GM20431 (cell line): ENCODE measurements at regions not wholly inside any gene's neighbourhood (a gene's known extent, or its start where the extent isn't known, plus 50 kb on each side); places are given as distances from the start of the nearest gene placed in this dataset.
"Not testable (repeated sequence)": the region's sequence is repeated elsewhere in the genome, so short reads cannot be mapped to it uniquely, and the experiment has no call there.

ENCODE experiments used
- in situ Hi-C: fragments of 300-500 bp; cut with MseI, MboI; formaldehyde crosslinking; loops from one replicate; pipeline ENCODE4 v1.15.0; 2020; ENCODE audit warnings: low sequenced_read_pairs; ENCODE audit not compliant: unreplicated experiment

- in situ Hi-C loops: no loop called here
Measured at GRCh38 chr9:74096420-74096819, 400.7 kb upstream of the RORB start.

GRCh38 chr9:74100042-74100441 is 397.1 kb upstream of the RORB start:
- in situ Hi-C loops: no loop called here

GRCh38 chr9:74102148-74102547 is 395.0 kb upstream of the RORB start:
- in situ Hi-C loops: not testable (repeated sequence)

- in situ Hi-C loops: no loop called here
Measured at GRCh38 chr9:74102702-74103101, 394.4 kb upstream of the RORB start.

- in situ Hi-C loops: no loop called here
Measured at GRCh38 chr9:74107692-74108091, 389.4 kb upstream of the RORB start.

GRCh38 chr9:74115976-74116375 is 381.2 kb upstream of the RORB start:
- in situ Hi-C loops: no loop called here

DNA sequence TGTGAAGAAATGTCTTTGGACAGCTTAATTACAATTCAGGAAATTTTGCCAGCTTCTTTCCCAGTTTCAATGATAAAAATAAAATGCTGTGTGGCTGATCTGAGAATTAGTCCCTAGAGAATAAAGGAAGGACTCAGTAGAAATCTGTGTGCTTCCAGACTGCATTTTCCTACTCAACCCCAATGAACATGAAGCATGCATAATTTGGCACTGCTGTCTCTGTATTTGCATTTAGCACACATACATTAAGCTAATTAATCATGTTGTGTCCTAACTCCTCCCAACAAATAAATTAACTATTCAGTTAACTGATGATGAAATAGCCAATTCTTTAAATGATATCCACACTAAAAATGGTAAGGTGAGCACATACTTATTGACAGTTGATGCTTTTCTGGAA is 380.0 kb upstream of the RORB start:
- in situ Hi-C loops: no loop called here

- in situ Hi-C loops: no loop called here
Measured at GRCh38 chr9:74117731-74118130, 379.4 kb upstream of the RORB start.

- in situ Hi-C loops: no loop called here
Measured at GRCh38 chr9:74120061-74120460, 377.1 kb upstream of the RORB start.

- in situ Hi-C loops: no loop called here
Measured at GRCh38 chr9:74120470-74120869, 376.7 kb upstream of the RORB start.

DNA sequence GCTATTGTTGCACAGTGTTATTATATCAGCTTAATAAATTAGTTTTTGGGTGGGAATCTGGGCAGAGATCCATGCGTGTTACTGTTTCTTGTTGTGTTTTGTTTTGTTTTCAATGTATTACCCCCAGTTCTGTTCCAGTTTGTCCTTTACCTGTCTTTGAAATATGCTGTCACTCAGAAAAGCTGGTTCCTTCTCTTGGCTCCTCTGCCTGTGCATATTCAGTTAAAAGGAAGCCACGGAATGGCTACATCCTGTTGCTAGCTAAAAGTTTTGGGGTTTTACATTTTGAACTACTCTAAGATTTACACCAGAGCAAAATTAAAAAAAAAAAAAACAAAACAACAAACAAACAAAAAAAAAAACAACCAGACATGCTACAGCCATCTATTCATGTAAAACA is 374.9 kb upstream of the RORB start:
- in situ Hi-C loops: no loop called here

DNA sequence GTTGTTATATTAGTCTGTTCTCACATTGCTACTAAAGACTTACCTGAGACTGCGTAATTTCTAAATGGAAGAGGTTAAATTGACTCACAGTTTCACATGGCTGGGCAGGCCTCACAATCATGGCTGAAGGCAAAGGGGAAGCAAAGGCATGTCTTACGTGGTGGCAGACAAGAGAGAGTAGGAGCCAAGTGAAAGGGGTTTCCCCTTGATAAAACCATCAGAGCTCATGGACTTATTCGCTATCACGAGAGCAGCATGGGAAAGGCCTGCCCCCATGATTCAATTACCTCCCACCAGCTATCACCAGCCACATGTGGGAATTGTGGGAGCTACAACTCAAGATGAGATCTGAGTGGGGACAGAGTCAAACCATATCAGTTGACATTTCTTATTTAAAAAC is 374.5 kb upstream of the RORB start:
- in situ Hi-C loops: no loop called here

DNA sequence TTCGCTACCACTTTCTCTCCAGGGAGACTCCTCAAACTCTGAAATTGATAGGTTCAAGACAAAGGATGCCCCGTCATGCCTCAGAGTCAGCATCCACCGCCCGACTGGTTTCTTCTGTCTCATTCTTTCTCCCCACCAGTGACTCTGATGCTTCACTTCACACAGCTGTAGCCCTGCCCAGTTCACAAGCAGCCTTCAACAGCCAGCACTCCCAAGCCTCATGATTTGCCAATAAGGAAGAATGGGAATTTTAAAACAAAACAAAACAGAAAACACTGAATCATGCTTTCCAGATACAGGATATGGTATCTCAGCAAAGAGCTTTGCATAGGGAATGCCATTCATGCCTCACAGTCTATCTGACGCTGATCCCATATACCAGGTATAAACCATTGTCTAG is 371.2 kb upstream of the RORB start:
- in situ Hi-C loops: no loop called here

- in situ Hi-C loops: no loop called here
Measured at GRCh38 chr9:74132986-74133385, 364.1 kb upstream of the RORB start.

DNA sequence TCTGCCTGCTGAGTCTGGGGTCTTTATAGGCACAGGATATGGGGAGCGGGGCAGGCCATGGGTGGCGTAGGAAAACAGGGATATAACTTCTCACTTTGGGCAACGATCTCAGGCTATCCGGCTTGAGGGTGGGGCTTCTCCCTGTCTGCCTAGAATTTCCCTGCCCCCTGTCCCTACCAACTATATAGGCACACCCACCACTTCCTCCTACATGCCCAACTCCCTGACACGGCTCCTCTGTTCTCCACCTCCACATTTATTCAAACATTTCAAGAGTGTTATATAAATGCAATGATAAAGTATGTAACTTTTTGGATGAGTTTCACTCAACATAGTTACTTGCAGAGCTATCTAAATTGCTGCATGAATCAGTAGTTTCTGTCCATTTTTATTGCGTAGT is 363.2 kb upstream of the RORB start:
- in situ Hi-C loops: no loop called here

GRCh38 chr9:74138182-74138581 is 359.0 kb upstream of the RORB start:
- in situ Hi-C loops: no loop called here

DNA sequence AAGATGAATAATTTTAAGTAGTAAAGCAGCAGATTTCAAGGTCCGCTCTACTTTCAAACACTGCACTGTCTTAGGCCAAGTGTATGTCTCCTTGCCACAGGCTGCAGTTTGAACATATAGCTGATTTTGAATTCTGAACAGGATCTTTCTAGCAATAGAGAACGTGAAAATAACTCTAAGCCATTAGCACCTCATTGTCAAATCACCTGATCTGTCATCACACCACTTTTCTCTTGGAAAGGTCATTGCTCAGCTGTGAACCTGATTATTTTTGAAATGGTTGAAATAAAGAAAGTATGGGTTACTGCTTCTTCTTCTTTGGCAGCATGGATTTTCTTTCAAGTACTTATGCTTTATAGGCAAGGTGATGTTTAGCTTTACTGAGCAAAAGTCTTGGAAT is 357.0 kb upstream of the RORB start:
- in situ Hi-C loops: no loop called here

DNA sequence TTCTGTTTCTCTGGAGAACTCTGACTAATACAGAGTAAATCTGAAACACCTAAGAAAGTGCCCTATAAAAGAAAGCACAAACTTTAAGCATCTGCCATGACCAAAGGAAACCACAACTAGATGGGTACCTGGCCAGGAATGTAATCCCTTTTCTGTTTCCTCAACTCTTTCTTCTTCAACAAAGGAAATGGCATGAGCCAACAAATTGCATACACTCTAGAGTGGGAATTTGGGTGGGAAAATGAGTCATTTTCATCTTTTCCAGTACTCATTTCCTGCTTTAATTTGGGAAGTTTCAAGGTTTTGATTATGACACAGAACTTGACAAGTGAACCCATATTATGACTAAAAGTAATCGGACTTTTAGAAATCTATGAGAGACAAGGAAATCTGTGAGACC is 349.2 kb upstream of the RORB start:
- in situ Hi-C loops: no loop called here

DNA sequence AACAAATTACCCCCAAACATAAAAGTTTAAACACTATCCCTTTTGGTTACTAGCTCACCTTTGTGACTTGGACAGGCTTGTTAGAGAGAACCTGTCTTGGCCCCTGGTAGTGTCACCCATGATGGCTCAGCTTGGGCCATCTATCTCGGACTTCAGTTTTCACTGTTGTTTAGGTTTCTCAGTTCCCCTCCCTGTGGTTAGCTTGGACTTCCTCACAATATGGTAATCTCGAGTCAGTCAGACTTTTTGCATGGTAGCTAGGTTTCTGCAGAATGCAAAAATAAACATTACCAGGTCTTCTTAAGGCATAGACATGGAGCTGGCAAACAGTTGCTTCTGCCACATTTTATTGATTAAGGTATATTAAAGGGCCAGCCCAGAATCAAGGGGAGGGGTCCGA is 324.3 kb upstream of the RORB start:
- in situ Hi-C loops: no loop called here

GRCh38 chr9:74173284-74173683 is 323.9 kb upstream of the RORB start:
- in situ Hi-C loops: no loop called here

- in situ Hi-C loops: not testable (repeated sequence)
Measured at GRCh38 chr9:74197771-74198170, 299.4 kb upstream of the RORB start.

GRCh38 chr9:74205056-74205455 is 292.1 kb upstream of the RORB start:
- in situ Hi-C loops: no loop called here

DNA sequence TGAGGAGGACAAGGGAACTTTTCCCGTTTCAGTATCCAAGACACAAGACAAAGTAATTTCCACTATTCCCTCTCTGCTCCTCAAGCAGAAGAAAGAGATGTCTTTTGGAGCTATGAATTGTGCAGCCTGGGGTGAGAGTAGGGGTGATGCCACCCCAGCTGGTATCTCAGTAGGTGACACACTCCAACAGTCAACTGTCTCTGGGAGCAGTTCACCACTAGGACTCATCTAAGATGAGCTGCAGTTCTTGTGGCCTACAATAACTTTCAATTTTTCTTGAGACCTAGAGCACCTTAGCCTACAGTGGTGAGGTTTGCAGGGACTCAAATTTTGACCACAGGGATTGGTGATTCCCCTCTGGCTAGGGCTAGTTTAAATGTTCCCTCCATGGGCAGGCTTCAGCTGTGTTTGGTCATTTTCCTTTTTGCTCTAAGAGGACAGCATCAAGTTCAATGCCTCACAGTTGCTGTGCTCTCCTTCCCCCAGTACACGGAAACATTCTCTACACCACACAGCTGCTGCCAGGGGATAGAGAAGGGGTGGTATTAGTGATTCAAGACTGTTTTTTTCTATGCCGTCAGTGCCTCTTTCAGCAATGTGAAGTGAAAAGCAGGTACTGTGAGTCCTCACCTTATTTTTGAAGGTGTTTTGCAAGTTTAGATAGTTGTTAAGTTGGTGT is 278.6 kb upstream of the RORB start:
- in situ Hi-C loops: no loop called here
